ENCODE measurements at regions not wholly inside any gene's neighbourhood (a gene's known extent, or its start where the extent isn't known, plus 50 kb on each side); places are given as distances from the start of the nearest gene placed in this dataset.

- no peak for TF ChIP-seq POLR2A (IDR thresholded peaks at IDR 0.05; ENCODE audit: low read depth, low read length)
- TF ChIP-seq POLR2AphosphoS5 (IDR thresholded peaks at IDR 0.05; ENCODE audit: low read depth, low read length): no peak
- TF ChIP-seq TAF1 (IDR thresholded peaks at IDR 0.05; ENCODE audit: borderline replicate concordance, low read depth, low read length): no peak
Measured at GRCh38 chr13:85371254-85371653, 428.0 kb downstream of the SLITRK6 start.

DNA sequence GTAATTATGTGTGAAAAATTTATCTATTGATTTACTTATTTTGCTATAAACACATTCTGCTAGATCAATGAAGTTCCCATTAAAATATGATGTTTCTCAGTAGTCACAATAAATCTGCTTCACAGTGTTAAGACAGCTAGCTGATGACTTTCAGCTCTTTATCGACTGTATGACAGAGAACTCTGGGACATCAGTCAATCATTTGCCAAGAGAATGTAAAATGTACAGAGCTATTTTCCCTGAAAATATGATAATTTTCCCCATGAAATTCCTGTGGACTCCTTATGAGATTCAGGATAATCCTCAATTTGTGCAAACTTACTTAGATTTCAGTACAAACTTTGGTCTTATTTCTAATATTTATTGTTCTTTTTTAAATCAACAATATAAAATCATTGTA is 430.5 kb downstream of the SLITRK6 start:
- DNase-seq (ENCODE audit: insufficient read length) (no peak), FAIRE-seq (no peak)
- no peak for TF ChIP-seq TAF1 (IDR thresholded peaks at IDR 0.05; ENCODE audit: borderline replicate concordance, low read depth, low read length)
- no peak for TF ChIP-seq POLR2A (IDR thresholded peaks at IDR 0.05; ENCODE audit: low read depth, low read length)
- no peak for TF ChIP-seq POLR2AphosphoS5 (IDR thresholded peaks at IDR 0.05; ENCODE audit: low read depth, low read length)

More at GRCh38 chr13:85371254-85371653, 428.0 kb downstream of the SLITRK6 start:
- FAIRE-seq (no peak), DNase-seq (ENCODE audit: insufficient read length) (no peak)

GRCh38 chr13:85367887-85368286 is 431.3 kb downstream of the SLITRK6 start:
- TF ChIP-seq TAF1 (IDR thresholded peaks at IDR 0.05; ENCODE audit: borderline replicate concordance, low read depth, low read length) (no peak), POLR2AphosphoS5 (IDR thresholded peaks at IDR 0.05; ENCODE audit: low read depth, low read length) (no peak), POLR2A (IDR thresholded peaks at IDR 0.05; ENCODE audit: low read depth, low read length) (no peak)

DNA sequence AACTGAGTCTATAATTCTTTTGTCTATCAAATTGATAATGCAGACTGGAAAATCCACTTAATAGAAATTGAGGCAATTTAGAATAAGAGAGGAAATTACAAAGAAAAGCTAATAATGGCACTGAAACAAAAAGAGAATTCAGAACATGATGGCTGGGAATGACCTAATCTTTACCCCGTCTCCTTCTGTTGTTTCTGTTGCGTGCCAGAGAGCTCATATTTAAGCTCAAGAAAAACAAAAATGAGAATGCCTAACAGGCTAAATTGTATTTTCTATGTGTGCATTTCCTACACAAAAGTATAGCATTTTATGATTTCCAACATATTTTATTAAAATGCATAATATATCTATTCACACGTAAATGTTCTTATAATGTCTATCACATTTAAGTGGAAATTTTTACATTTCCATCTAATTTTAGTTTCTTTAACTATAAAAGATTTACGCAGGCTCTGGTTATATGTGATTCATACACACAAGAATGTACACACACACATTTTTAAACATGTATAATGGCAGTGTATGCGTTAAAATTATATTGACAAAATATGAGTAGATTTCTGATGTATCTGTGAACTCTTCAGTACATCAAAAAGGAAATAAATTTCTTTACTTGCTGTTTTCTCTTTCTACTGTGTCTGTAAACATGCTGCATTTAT is 432.3 kb downstream of the SLITRK6 start:
- DNase-seq (ENCODE audit: insufficient read length): no peak
- FAIRE-seq: no peak
- TF ChIP-seq POLR2A (IDR thresholded peaks at IDR 0.05; ENCODE audit: low read depth, low read length) (no peak), POLR2AphosphoS5 (IDR thresholded peaks at IDR 0.05; ENCODE audit: low read depth, low read length) (no peak), TAF1 (IDR thresholded peaks at IDR 0.05; ENCODE audit: borderline replicate concordance, low read depth, low read length) (no peak)

More at GRCh38 chr13:85367887-85368286, 431.3 kb downstream of the SLITRK6 start:
- DNase-seq (ENCODE audit: insufficient read length) (no peak), FAIRE-seq (no peak)

GRCh38 chr13:85363504-85363903 is 435.7 kb downstream of the SLITRK6 start:
- TF ChIP-seq POLR2A (IDR thresholded peaks at IDR 0.05; ENCODE audit: low read depth, low read length): no peak
- TF ChIP-seq POLR2AphosphoS5 (IDR thresholded peaks at IDR 0.05; ENCODE audit: low read depth, low read length): no peak
- TF ChIP-seq TAF1 (IDR thresholded peaks at IDR 0.05; ENCODE audit: borderline replicate concordance, low read depth, low read length): no peak
- FAIRE-seq: no peak
- DNase-seq (ENCODE audit: insufficient read length): no peak

DNA sequence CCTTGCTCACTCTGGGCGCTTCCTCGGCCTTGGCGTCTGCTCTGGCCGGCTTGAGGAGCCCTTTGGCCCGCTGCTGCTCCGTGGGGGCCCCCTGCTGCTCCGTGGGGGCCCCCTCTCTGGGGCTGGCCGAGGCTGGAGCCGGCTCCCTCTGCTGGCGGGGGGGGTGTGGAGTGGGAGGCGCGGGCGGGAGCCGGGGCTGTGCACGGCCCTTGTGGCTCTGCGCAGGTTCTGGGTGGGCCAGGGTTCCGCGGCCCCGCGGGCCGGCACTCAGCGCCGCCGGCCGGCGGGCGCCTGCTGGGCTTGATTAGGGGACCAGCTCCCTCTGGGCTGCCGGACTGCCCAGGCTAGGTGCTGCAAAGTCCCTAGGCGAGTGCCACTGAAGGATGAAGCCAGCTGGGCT is 436.2 kb downstream of the SLITRK6 start:
- DNase-seq (ENCODE audit: insufficient read length) (no peak), FAIRE-seq (no peak)
- TF ChIP-seq POLR2AphosphoS5 (IDR thresholded peaks at IDR 0.05; ENCODE audit: low read depth, low read length) (no peak), POLR2A (IDR thresholded peaks at IDR 0.05; ENCODE audit: low read depth, low read length) (no peak), TAF1 (IDR thresholded peaks at IDR 0.05; ENCODE audit: borderline replicate concordance, low read depth, low read length) (no peak)

GRCh38 chr13:85347251-85347650 is 452.0 kb downstream of the SLITRK6 start:
- TF ChIP-seq POLR2AphosphoS5 (IDR thresholded peaks at IDR 0.05; ENCODE audit: low read depth, low read length): no peak
- no peak for TF ChIP-seq TAF1 (IDR thresholded peaks at IDR 0.05; ENCODE audit: borderline replicate concordance, low read depth, low read length)
- no peak for TF ChIP-seq POLR2A (IDR thresholded peaks at IDR 0.05; ENCODE audit: low read depth, low read length)
- DNase-seq (ENCODE audit: insufficient read length): no peak

GRCh38 chr13:85334187-85334586 is 465.0 kb downstream of the SLITRK6 start:
- FAIRE-seq (no peak), DNase-seq (ENCODE audit: insufficient read length) (no peak)
- no peak for TF ChIP-seq TAF1 (IDR thresholded peaks at IDR 0.05; ENCODE audit: borderline replicate concordance, low read depth, low read length)
- no peak for TF ChIP-seq POLR2A (IDR thresholded peaks at IDR 0.05; ENCODE audit: low read depth, low read length)

More at GRCh38 chr13:85347251-85347650, 452.0 kb downstream of the SLITRK6 start:
- FAIRE-seq: no peak

DNA sequence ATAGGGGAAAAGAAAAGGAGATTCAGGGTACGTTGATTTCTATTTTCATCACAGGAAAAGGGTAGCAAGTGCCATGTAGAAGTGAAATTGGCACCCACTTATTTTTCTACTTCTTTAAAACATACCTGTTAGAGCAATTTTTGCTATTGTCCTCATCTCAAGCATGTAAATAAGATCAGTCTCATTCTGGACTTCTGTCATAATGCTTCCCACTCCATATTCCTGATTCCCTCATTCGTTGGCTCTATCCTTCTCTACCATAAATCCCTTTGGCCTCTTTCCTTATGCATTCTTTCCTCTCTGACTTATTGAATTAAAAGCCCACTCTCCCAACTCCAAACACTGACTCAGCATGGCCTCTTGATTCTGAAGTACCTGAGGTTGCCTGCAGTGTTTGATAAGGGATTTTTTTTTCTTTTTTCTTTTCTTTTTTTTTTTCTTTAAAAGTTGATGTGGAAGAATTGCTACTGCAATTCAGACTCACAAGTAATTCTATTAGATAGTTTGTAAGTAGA is 465.7 kb downstream of the SLITRK6 start:
- FAIRE-seq: no peak

DNA sequence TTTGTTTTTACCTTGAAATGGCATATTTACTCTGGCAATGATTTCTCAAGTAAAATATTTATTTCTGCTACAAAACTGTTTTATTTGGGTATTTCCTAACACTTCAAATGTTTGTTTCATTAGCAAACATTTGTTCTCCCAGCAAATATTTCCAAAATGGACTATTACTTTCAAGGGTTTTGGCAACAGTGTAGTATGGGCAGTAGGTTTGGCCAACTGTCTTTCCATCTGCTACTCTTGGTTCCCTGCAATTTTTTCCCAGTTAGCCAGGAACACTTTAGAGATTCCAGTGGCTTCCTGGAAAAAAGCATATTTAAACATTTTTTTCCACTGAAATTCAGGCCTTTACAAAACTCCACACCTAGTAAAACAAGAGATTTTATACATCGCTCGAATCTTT is 466.6 kb downstream of the SLITRK6 start:
- TF ChIP-seq POLR2AphosphoS5 (IDR thresholded peaks at IDR 0.05; ENCODE audit: low read depth, low read length) (no peak), POLR2A (IDR thresholded peaks at IDR 0.05; ENCODE audit: low read depth, low read length) (no peak), TAF1 (IDR thresholded peaks at IDR 0.05; ENCODE audit: borderline replicate concordance, low read depth, low read length) (no peak)
- DNase-seq (ENCODE audit: insufficient read length): no peak
- FAIRE-seq: no peak

More for the DNA sequence above, 465.7 kb downstream of the SLITRK6 start:
- DNase-seq (ENCODE audit: insufficient read length): no peak
- TF ChIP-seq TAF1 (IDR thresholded peaks at IDR 0.05; ENCODE audit: borderline replicate concordance, low read depth, low read length) (no peak), POLR2AphosphoS5 (IDR thresholded peaks at IDR 0.05; ENCODE audit: low read depth, low read length) (no peak), POLR2A (IDR thresholded peaks at IDR 0.05; ENCODE audit: low read depth, low read length) (no peak)

DNA sequence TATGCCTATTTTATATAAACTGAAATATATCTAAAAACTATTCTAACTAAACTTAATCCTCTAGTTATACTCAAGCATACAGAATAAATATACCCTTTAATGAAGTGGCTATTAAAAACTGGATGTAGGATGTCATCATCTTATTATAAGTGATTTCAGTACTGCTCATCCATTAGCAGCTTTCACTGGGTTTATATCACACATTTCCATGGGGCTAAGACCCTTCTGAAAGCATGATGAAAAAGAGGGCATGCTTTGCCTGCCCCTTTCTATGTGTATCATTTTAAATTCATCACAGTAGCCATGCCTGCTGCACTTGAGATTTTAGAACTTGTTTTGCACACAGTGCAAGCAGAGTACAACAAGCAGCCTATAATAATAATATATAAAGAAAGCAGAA is 477.5 kb downstream of the SLITRK6 start:
- no peak for FAIRE-seq

GRCh38 chr13:85317781-85318180 is 481.4 kb downstream of the SLITRK6 start:
- no peak for TF ChIP-seq TAF1 (IDR thresholded peaks at IDR 0.05; ENCODE audit: borderline replicate concordance, low read depth, low read length)
- no peak for TF ChIP-seq POLR2A (IDR thresholded peaks at IDR 0.05; ENCODE audit: low read depth, low read length)
- TF ChIP-seq POLR2AphosphoS5 (IDR thresholded peaks at IDR 0.05; ENCODE audit: low read depth, low read length): no peak
- DNase-seq (ENCODE audit: insufficient read length) (no peak), FAIRE-seq (no peak)

More for the DNA sequence above, 477.5 kb downstream of the SLITRK6 start:
- no peak for TF ChIP-seq POLR2A (IDR thresholded peaks at IDR 0.05; ENCODE audit: low read depth, low read length)
- TF ChIP-seq POLR2AphosphoS5 (IDR thresholded peaks at IDR 0.05; ENCODE audit: low read depth, low read length): no peak
- TF ChIP-seq TAF1 (IDR thresholded peaks at IDR 0.05; ENCODE audit: borderline replicate concordance, low read depth, low read length): no peak
- DNase-seq (ENCODE audit: insufficient read length): no peak
